ENCODE measurements at regions not wholly inside any gene's neighbourhood (a gene's known extent, or its start where the extent isn't known, plus 50 kb on each side); places are given as distances from the start of the nearest gene placed in this dataset.

GRCh38 chr2:9793156-9793917 lies 49.9 kb upstream of the TAF1B start:
- intact Hi-C loops (cut with micrococcal nuclease): no loop called here
